ENCODE measurements at regions not wholly inside any gene's neighbourhood (a gene's known extent, or its start where the extent isn't known, plus 50 kb on each side); places are given as distances from the start of the nearest gene placed in this dataset.

DNA sequence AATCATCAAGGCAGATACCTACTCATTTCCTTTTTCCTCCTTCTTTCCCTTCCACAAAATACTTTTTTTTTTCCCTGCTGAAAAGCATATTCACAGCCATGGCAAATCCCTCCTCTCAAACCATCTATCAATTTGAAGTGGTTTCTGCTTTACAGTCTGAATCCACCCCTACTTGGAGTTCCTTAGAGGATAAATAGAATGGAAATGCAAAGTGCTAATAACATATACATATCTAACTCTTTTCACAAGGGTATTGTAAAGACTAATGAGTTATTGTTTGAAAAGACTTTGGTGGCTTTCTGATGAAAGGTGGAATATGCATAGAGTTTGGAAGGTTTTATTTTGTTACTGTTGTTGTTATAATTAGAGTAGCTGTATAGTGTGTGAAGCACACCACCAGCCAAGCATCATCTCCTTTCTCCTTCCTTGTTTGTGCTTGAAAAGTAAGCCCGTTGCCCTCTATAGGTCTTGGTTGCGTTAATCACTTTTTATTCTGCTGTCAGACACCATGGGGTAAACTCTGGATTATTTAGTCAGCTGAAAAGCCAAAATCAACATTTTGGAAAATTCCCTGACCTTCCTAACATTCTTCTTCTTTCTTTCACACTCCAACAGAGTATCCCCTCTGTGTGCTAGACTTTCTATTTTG, 2126.9 kb upstream of the CELF4 start:
- DNase-seq, result no peak

DNA sequence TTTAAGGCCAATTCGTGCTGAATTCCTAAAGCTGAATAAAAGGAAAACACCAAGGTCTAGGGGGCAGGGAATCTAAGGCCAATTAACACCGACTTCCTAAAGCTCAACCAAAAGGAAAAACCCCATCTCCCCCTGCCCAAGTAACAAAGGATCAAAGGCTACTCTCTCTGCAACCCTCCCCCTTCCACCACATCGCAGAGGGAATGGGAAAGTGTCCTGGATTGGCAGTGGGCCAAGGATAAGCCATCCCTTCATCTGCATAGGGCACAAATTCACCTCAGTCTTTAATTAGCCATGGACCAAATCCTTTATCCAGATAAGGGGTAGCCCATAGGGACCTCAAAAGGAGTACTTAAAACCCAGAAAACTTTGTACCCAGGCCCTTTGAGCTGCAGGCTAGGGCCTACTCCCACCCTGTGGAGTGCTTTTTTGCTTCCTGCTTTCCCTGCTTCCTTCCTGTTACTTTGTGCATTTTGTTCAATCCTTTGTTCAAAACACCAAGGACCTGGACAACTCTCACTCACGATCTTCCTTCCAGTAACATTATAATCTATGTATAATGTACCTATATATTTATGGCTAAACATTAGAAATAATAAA, 2119.8 kb upstream of the CELF4 start:
- DNase-seq, result no peak

DNA sequence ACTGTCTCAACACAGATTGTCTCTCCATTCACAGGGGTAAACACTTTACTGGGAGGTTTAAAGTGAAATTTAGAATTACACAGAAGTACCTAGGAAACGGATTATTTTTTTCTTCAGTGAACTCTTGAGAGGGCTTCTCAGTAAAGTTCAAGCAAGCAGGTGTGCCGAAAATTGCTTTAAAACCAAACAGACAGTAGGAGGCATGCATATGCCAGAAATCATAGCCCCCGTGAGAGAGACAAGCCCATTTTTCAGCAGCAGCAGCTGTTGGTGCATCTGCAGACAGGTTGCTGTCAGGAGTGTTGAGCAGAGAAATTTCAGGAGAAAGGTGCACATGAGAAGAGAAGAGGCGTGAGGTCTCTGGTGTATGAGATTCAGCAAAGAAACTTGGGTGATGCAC, 2115.5 kb upstream of the CELF4 start:
- no peak for DNase-seq

DNA sequence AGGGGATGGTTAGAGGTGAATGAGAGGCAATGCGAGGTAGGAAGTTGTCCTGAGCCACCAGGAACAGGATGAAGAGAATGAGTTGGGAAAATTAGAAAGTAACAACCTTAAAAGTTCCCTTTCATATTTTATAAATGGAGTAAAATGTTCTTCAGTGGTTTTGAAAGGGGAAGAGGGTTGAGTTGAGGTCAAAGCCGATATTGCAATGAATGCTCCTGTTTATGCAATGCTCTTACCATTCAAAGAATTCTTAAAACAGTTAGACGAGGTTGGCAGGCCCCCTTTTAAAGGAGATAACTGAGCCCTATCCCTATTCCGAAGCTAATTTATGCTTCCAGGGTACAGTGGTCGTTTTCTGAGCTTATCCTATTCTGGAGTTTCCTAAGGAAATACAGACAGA, 2110.3 kb upstream of the CELF4 start:
- DNase-seq, result no peak

DNA sequence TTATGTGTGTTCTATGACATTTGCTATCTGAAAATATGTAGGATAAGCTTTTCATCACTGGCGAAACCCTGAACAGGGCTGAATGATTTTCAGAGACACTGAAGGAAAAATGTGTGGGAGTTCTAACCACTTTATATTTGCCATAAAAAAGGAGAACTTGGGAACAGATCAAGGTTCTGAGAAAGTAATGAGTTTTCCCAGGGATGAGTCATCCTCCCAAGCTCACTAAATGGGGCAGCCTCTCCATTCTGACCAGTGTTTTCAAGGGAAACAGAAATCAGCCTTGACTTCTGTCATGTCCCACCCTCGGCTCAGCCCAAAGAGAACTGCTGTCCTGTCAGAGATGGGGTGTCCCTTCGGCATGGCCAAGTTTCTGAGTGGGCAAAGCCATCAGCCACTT, 2109.8 kb upstream of the CELF4 start:
- no peak for DNase-seq

GRCh38 chr18:39672171-39672570, 2106.6 kb upstream of the CELF4 start:
- no peak for DNase-seq

GRCh38 chr18:39667905-39668304, 2102.3 kb upstream of the CELF4 start:
- DNase-seq, result no peak

- DNase-seq, result no peak
Measured at GRCh38 chr18:39666541-39666940, 2100.9 kb upstream of the CELF4 start.

DNA sequence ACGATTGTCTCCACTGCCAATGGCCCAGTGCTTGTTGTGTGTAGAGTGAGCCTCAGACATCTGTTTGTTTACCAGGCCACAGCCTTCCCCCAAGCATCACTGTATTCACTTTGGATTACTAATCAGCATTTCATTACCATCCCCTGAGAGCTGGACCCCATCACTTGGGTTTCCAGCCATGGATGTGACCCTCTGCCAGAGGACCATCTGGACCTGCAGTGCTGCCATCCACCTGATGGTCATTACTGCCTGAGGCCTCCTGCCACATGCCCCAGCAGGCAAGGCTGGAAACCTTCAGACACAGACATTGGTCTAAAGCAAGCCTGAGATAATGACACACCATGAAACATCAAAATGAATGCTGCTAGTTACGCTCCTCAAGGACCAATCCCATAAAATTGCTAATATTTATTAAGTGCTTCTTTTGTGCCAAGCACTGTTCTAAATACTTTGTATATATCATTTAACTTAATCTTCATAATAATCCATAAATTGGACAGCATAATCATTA, 2096.3 kb upstream of the CELF4 start:
- no peak for DNase-seq

DNA sequence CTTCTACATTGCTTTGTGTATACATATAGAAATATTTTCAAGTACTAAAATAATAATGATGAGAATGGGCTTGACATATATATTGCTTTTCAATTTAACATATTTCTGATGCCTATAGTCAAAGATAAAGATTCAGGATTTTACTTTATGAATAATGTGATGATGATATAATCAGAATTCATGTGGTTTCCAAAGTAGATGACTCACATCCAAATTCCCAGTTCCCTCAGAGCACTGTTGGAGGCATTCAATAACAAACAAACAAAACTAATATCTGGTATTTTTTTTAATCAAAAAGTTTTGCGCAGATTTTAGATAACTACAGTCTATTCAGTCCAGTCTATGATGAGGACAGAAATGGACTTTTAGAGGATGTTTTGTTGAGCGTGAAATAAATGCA, 2094.5 kb upstream of the CELF4 start:
- no peak for DNase-seq

DNA sequence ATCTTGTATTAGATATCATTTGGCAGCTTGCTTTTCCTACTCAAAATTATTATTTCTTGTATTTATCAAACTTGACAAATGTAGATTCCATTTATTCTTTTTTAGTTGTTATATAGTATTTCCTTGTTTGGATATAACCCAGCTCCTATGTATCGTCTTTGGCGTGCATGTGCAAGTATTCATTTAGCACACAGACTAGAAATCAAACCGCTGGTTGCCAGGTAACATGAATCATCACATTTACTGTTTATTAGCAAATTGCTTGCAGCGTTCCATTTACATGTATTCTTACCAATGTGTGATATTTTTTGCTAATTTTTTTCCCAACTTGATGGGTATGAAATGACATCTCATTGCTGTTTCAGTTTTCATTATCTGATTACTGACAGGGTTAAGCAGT, 2089.7 kb upstream of the CELF4 start:
- DNase-seq, result no peak

GRCh38 chr18:39653221-39653620, 2087.6 kb upstream of the CELF4 start:
- DNase-seq, result no peak

GRCh38 chr18:39648616-39649015, 2083.0 kb upstream of the CELF4 start:
- DNase-seq, result no peak

DNA sequence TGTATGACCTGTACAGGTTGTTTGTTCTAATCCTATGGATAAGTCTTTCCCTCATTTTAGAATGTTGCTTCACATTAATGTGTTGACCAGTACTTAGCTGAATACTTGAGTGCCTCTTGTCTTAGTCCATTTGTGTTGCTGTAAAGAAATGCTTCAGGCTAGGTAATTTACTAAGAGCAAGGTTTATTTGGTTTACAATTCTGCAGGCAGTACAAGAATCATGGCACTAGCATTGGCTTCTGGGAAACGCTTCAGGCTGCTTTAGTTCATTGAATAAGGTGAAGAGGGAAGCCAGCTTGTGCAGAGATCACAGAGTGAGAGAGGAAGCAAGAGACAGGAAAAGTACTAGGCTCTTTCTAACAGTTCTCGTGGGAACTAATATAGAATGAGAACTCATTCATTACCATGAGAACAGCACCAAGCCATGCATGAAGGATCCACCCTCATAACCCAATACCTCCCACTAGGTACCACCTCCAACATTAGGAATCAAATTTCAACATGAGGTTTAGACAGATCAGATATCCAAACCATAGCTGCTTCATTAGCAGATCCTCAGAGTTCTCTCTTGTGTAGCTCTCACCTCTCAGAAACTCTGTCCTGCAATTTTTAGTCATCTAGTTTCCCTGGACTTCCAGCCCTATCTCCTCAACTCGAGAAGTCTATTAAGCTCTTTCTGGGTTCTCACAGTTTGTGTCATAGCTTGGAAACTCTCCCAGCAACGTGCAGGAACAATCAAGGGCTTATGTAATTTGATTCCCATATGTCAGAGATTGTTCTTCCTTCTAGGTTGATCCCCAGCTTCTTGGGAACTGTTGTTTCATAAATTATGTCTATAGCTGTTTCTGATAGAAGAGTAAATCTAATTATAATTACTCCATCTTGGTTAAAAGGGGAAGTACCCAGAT, 2082.3 kb upstream of the CELF4 start:
- DNase-seq, result no peak

GRCh38 chr18:39638224-39638623, 2072.6 kb upstream of the CELF4 start:
- no peak for DNase-seq

- DNase-seq, result no peak
Measured at GRCh38 chr18:39636931-39637330, 2071.3 kb upstream of the CELF4 start.

DNA sequence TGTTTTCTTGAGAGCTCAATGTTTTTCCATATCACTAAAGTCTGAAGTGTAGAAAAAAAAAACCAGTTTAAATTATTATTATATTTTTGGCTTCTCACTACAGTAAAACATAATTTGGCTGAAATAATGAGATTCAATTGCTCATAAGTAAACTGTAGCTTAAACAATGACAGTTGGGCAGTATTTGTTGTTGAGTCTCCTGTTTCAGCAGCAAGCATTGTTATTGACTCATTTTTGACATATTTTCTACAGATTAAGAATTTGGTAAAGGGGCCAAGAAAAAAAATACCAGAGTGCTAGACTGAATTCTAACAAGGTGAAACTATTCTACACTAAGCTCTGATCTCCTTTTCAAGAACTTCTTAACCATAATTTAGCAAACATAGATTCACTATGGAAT, 2070.4 kb upstream of the CELF4 start:
- no peak for DNase-seq

GRCh38 chr18:39635192-39635591, 2069.6 kb upstream of the CELF4 start:
- DNase-seq, result no peak

GRCh38 chr18:39627936-39628335, 2062.3 kb upstream of the CELF4 start:
- DNase-seq, result no peak

DNA sequence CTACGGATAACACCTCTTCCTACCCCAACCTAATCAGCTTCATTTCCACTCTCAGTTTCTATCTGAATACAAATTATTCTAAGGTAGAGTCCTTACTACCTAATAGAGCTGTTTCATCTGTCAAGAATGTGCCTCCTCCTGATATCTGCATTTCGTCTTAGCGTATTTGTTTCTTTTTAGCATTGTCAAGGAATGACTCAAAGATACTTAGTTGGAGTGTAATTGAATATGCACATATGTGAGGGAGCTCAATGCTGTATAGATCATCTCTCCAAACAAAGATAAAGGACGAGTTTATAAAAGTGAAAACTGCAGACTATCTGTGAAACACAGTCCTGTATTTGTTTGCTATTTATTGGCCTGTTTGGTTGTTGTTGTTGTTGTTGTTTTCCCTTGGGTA, 2059.4 kb upstream of the CELF4 start:
- DNase-seq, result no peak

- no peak for DNase-seq
Measured at GRCh38 chr18:39622431-39622830, 2056.8 kb upstream of the CELF4 start.

GRCh38 chr18:39620551-39621168, 2055.1 kb upstream of the CELF4 start:
- no peak for DNase-seq

GRCh38 chr18:39618265-39619003, 2052.8 kb upstream of the CELF4 start:
- no peak for DNase-seq

Measured in hippocampal formation (tissue), 2 donors.